GM19467 (cell line): ENCODE measurements at regions not wholly inside any gene's neighbourhood (a gene's known extent, or its start where the extent isn't known, plus 50 kb on each side); places are given as distances from the start of the nearest gene placed in this dataset.
"Not testable (repeated sequence)": the region's sequence is repeated elsewhere in the genome, so short reads cannot be mapped to it uniquely, and the experiment has no call there.

ENCODE experiments used
- ATAC-seq: cut with Tn5 transposase; IDR thresholded peaks from one replicate; pipeline ENCODE4 v1.9.1; 2021; ENCODE audit warnings: mild to moderate bottlenecking, moderate library complexity; ENCODE audit not compliant: unreplicated experiment

- ATAC-seq, result no peak
These were observed 1238.8 kb downstream of the NXPH1 start for GRCh38 chr7:9671979-9672917.

GRCh38 chr7:9680713-9681112 lies 1247.3 kb downstream of the NXPH1 start:
- ATAC-seq, result no peak

- no peak for ATAC-seq
These were observed 1247.9 kb downstream of the NXPH1 start for GRCh38 chr7:9681284-9681683.

- ATAC-seq, result no peak
These were observed 1257.9 kb downstream of the NXPH1 start for GRCh38 chr7:9691286-9691685.

DNA sequence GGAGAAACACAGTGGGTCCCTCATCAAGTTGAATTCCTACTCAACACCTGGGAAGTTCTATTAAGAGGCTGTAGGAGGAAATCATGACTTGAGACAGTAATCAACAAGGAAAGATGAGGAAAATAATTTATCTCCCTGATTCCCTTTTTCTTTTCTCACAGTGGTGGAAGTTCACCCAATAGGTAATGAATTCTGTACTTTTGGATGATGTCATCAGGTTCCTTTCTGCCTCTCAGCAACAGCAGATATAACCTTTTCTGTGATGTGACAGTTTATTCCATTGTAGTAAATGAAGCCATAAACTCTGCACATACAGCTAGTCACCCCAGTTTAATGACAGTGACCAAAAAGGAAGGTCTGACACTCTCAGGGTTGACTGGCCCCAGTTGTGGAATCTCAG lies 1265.0 kb downstream of the NXPH1 start:
- ATAC-seq, result no peak

DNA sequence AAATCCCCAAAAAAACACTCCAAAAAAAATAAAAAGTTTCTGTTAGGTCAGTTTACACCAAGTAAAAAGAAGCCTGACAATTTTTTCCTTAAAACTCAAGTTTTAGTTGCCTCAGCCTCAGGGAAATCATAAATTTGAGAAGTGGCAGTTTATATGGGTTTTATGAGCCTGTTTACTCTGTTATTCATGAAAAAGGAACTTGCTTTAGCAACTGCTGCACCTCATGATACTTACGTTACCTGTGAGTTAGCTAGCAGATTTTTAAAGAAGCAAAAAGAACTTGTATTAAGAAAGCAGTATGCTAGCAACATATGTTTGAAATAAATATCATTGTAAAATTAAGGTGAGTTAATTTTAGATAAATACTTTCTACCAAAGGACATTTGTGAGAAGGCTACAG lies 1264.5 kb upstream of the PHF14 start:
- no peak for ATAC-seq

GRCh38 chr7:9711259-9711918 lies 1262.3 kb upstream of the PHF14 start:
- ATAC-seq, result no peak

GRCh38 chr7:9718071-9718661 lies 1255.5 kb upstream of the PHF14 start:
- ATAC-seq, result no peak

DNA sequence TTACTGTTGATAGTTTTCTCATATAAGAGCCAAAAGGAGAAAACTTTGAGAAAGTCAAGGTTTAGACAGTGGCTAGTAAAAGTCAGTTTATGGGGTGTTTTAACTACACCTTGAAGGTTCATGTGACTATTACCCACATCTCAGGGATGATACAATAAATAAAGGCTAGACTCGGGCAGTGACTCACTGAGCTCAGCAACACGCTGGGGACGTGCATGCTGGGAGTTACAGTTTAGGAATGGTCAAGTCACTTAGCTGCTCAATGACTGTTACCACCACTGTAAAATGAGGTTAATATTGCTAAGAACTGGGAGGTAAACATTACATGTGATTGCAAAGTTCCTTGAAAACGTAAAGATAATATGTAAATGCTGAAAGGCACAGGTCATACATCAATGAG lies 1254.4 kb upstream of the PHF14 start:
- ATAC-seq, result no peak

DNA sequence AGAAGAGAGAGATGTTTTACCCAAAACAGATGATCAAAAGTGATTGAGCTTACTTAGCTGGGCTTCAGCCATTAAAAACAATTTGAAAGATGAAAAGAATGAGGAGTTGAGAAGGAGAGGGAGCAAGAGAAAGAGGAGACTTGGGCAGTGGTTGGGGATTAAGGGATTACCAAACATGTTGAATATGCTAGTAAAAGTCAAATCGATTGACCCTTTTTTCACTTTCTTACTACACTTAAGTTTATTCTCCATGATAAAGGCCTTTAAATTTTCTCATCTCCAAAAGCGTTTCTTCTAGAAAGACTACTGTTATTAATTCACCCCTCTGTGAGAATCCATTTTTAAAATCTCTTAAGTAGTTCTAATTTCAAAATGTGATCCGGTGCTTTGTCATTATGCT lies 1254.0 kb upstream of the PHF14 start:
- ATAC-seq, result no peak

- ATAC-seq, result not testable (repeated sequence)
These were observed 1247.6 kb upstream of the PHF14 start for GRCh38 chr7:9725940-9726663.

DNA sequence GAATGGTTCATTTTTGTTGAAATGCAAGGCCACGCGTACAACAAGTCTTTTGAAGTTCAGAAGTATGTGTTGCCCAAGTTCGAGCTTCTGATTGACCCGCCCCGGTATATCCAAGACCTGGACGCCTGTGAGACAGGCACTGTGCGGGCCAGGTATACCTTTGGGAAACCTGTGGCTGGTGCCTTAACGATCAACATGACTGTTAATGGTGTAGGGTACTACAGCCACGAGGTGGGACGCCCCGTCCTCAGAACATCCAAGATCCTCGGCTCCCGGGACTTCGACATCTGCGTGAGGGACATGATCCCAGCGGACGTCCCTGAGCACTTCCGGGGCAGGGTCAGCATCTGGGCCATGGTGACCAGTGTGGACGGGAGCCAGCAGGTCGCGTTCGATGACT lies 1246.9 kb upstream of the PHF14 start:
- ATAC-seq, result not testable (repeated sequence)

- not testable (repeated sequence) for ATAC-seq
These were observed 1246.2 kb upstream of the PHF14 start for GRCh38 chr7:9727467-9727869.

- not testable (repeated sequence) for ATAC-seq
These were observed 1245.5 kb upstream of the PHF14 start for GRCh38 chr7:9728014-9728657.

GRCh38 chr7:9752033-9752432 lies 1221.6 kb upstream of the PHF14 start:
- no peak for ATAC-seq

DNA sequence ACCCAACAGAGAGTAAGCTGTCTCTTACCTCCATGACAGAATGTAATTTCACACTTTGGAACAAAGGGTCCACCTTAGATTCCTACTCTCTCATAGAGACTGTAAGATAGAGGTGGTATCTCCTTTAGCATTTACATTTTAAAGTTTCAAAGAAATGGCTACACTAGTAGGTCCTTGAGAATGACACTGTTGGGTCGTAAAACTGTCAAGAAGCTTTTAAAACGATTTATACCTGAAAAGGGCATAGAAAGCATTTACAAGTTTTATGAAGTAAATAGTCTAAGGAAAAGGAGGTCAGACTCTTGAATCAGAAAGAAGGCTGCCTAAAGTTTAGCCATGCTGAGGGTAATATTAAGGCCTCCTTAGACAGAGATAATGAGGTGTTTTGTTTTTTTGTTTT lies 1212.4 kb upstream of the PHF14 start:
- ATAC-seq, result no peak

DNA sequence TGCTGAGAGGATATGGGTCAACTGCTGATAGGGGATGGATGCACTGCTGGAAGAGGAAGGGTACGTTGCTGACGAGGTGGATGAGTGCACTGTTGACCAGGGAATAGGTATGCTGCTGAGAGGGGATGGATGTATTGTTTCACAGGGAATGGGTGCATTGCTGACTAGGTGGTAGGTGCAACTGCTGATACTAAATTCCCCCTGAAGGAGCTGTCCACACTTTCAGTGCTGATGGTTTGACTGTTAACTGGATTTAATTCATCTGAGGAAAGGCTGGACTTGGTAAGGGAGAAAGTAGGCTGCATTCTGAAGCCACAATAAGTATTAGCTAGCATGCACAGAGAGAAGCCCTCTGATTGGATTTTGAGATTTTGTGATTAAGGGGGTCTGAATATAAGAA lies 1196.8 kb upstream of the PHF14 start:
- ATAC-seq, result no peak

DNA sequence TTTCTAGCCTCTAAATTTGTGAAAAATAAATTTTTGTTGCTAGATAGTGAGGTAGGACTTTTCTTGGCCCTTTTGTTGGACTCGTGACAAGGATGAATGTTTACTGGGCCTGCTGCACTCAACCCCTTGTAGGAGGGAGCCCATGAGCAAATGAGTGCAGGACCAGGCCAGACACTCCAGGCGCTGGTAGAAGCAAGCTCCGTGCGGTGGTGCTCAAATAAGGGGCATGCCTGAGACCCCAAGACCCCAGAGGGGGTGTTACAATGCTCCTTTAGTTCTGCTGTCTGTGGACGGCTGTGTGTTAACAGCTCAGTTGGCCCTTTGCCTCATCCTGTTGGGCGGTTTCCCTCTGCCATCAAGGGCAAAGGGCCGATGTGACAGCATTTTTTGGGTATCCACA lies 1195.3 kb upstream of the PHF14 start:
- ATAC-seq, result no peak

DNA sequence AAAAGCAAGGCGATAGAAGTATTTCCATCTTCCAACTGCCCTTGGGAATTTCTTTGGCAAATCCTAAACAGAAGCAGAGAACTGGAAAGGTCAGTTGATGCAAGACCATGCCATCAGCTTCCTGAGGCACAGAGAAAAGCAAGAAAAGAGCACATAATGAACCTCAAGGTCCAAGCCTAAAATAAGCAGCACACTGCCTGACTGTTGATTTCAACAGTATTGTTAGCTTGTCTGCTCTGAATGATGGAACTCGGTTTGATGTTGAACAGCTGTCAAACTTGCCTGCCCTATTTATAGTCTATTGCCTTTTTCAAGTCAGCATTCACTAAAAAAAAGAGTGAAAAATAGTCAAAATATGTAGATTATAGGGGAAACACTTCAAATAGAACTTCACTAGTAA lies 1192.0 kb upstream of the PHF14 start:
- ATAC-seq, result no peak

- ATAC-seq, result no peak
These were observed 1191.4 kb upstream of the PHF14 start for GRCh38 chr7:9782275-9782674.

- no peak for ATAC-seq
These were observed 1188.5 kb upstream of the PHF14 start for GRCh38 chr7:9785211-9785610.
